Activated CD4-positive, alpha-beta T cell treated with anti-CD3 and anti-CD28 coated beads, Interleukin-2, amount 50 U/mL, for 24 hours (primary cell): ENCODE measurements at regions not wholly inside any gene's neighbourhood (a gene's known extent, or its start where the extent isn't known, plus 50 kb on each side); places are given as distances from the start of the nearest gene placed in this dataset.

ENCODE experiments used
- DNase-seq, 2 donors: peaks; one replicate each; pipeline ENCODE4 v3.0.0-alpha.2; 2020; ENCODE audit warnings: low read depth in 1 of 2, low spot score in 1 of 2

DNA sequence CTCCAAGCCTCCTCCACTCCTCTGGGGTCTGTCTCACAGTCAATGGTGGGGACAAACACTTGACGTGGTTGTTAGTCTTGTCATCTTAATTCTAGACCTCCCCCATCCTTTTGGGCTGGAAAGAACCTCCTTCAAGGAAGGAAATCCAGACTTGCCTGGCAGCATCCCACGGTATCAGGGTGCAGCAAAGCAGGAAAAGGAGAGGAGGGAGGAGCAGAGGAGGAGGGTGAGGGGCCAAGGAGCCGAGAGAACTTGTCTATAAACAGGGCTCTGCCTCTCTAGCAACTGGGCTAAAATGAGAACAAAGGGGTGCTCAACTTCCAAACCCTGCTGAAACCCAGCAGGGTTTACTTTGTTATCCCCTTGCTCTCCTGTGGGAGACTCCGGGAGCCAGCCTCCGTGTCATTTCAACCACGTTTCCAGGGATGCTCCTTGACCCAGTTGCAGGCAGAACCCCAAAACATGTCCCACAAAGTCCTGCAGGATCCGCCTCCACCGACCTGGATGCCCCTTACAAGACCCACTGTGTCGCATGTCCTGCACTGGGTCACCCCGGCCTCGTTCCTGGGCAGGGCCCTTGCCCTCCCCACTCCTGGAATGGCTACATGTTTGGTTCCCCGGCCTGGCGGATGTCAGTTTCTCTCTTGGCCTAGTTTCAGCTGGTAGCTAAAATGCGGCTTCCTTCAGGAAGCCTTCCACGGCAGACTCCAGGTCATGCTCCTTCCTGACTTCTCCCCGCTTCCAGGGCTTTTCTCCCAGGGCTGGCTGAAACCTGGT is 69.7 kb upstream of the MGMT start:
- DNase-seq: no peak

DNA sequence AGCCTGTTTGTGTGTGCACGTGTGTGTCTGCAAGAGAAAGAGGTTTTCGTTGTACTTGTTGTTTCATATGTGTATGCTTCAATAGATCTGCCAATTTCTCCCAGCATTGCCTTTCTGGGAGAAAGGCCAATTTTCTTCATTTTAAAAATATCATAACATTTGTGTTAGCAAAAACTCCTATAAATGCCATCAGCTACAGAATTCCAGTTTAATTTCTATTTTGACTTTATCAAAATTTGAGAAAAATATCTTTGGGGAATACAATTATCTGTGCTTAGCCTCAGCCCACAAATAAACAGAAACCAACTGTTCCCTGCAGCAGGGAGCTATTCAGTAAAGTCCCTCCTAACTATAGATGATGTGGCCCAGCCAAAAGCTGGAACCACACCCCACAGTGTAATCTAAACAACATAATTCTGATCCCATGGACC is 68.3 kb upstream of the MGMT start:
- no peak for DNase-seq

GRCh38 chr10:129400426-129400825 is 66.6 kb upstream of the MGMT start:
- no peak for DNase-seq

GRCh38 chr10:129402459-129402858 is 64.6 kb upstream of the MGMT start:
- DNase-seq: no peak

- no peak for DNase-seq
Observed at GRCh38 chr10:129404091-129404490, 63.0 kb upstream of the MGMT start.

DNA sequence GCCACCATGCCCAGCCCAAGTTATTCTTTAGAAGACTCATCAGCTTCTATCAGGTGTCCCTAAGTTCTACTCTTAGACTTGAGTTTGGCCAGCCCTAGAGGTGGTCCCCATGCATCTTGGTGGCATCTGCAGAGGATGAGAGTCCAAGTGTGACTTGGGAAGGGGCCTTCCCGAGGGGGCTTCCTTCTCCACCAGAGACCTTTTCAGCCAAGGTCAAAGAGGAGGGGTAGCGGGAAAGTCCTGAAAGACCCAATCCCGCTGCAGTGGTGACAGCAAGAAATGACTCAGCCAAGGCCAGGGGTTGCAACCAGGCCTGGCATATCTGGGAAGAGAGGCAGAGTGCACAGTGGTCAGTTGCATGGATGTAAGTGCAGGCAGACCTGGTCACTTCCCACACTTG is 61.7 kb upstream of the MGMT start:
- no peak for DNase-seq

GRCh38 chr10:129410688-129411392 is 56.2 kb upstream of the MGMT start:
- no peak for DNase-seq

DNA sequence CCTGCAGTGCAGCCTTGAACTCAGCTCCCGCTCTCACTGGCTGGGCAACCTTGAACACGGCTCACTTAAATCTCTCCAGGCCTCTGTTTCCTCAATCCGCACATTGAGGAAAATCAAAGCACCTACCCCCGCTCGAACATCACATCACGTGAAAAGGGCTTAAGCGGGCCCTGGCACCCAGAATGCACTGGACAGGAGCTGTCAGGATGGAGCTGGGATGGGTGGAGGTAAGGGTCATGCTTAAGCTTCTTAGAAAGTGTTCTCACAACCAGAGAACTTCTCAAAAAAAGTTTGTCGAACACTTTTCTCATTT is 55.7 kb upstream of the MGMT start:
- no peak for DNase-seq

GRCh38 chr10:129411772-129412171 is 55.3 kb upstream of the MGMT start:
- no peak for DNase-seq

DNA sequence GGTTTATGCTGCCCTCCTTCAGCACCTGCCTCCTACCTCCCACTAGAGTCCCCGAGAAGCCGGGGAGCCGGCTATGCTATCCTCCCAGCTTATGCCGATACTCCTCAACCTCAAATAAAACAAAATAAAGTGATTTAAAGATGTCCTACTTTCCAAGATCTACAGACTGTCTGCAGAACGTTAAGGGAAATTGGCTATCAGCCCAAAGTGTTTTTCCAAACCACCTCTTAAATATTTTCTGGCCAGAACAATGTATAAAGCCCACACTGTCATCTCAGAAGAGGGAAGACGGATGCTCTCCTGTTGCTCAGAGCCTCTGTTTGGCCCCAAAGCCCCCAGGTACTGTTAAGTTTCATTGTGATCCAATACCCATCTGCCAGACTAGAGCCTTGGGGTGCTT is 54.0 kb upstream of the MGMT start:
- no peak for DNase-seq

DNA sequence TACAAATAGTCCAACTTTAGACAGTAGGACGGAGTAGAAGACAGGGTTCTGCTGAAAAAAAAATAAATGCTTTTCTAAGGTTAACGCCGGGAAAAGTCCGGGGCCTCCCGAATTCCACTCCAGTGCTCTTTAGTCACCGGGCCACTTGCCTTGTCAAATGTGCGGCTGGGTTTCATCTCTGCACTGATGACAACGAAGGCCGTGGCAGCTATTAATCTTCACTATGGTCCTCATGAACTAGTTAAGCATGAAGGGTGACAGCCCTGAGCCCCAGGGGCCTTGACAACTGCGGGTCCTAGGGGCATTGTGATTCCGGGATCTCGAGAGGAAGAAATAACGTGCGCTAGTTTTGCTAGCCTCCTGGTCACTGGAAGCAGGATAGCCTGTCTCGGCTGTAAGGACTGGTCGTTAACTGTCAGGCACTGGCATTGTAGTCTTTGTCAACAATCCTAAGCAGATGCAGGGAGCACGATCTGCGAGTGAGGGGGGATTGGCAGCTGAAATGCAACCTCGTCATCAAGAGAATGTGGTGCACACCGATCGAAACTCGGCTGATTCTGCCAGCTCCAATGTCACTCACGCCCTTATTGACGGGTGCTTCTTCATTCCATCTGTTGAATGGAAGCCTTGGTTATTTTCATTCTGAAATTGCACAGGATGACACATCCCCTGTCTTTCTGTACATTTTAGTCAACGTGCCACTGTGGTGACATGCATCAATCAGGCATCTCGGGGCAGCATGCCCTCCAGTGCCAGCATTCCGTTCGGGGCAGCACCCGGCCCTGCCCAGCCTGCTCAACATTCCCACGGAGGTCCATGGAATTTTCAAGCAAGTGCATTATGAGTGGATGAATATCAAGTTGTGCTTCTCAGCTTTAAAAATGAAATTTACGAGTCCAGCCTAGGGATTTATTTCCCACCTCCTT is 51.6 kb upstream of the MGMT start:
- DNase-seq: no peak

DNA sequence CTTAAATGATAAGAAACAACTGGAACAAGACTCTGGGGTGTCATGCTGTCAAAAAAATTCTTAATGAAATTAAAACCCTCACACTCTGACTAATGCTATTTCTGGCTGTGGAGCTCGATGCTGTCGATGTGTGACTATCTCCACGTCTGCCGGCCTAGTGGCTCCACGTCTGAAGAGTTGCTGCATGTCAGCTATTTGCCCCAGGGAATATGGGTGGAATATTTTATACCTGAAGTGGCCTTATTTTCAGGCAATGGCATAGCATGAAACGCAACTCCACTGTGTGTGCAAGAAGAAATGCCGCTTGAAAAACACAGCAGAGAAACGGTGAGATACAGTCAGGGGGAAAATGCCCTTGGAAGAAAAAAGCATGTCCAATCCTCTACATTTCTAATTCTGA is 50.9 kb upstream of the MGMT start:
- no peak for DNase-seq

DNA sequence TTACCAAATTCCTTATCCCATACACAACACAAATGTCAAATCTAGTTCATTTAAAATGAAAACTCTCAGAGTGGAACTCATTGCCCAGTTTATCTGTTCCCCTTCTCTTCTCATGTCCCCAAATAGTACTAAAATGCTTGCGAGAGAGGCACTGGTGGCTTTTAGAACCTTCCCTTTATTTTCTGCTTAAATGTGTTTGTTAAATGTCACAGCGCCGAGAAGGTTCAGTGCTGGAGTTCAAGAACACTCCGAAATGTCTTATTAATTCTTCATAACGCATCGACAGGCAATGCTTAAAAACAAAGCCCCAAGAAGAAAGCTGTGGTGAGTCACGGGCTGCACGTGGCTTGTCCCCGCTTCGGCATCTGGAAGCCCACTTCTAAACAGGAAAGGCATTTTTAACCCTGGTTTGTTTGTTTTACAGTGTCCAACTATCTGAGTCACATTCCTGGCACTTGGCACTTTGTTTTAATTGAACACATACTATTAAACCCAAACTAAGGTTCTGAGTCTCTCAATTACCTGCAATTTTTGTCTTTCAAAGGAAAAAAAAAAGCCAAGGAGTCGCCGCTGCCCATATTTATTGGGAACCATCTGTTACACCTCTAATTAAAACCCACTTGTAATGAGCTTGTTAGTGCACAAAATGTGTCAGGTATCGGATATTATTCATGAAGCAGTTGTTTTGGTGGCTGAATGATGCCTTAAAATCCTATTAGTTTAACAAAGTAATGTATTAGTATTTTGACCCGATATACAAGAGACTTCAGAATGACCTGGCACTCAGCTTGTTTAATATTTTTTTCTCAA is 49.9 kb upstream of the MGMT start:
- no peak for DNase-seq
